ENCODE measurements at regions not wholly inside any gene's neighbourhood (a gene's known extent, or its start where the extent isn't known, plus 50 kb on each side); places are given as distances from the start of the nearest gene placed in this dataset.
A peak's percentile ranks its signal among the peaks of the same experiment; 100 is the strongest.

- no peak for DNase-seq
Measured at GRCh38 chr12:24554612-24555295, 394.1 kb downstream of the BCAT1 start.

GRCh38 chr12:24553259-24553658 is 395.6 kb downstream of the BCAT1 start:
- DNase-seq: no peak

GRCh38 chr12:24551163-24551786 is 397.6 kb downstream of the BCAT1 start:
- peak; percentile 26 for DNase-seq

- no peak for DNase-seq
Measured at GRCh38 chr12:24550609-24551008, 398.3 kb downstream of the BCAT1 start.

- DNase-seq: no peak
Measured at GRCh38 chr12:24546661-24547060, 402.2 kb downstream of the BCAT1 start.

GRCh38 chr12:24546084-24546483 is 402.8 kb downstream of the BCAT1 start:
- DNase-seq: no peak

- no peak for DNase-seq
Measured at GRCh38 chr12:24544368-24544767, 404.5 kb downstream of the BCAT1 start.

- DNase-seq: no peak
Measured at GRCh38 chr12:24541193-24541871, 407.6 kb downstream of the BCAT1 start.

GRCh38 chr12:24539646-24540045 is 409.3 kb downstream of the BCAT1 start:
- no peak for DNase-seq

GRCh38 chr12:24537083-24537860 is 411.6 kb downstream of the BCAT1 start:
- no peak for DNase-seq

- no peak for DNase-seq
Measured at GRCh38 chr12:24535334-24536069, 413.4 kb downstream of the BCAT1 start.

- DNase-seq: no peak
Measured at GRCh38 chr12:24534622-24535021, 414.3 kb downstream of the BCAT1 start.

GRCh38 chr12:24533716-24534352 is 415.1 kb downstream of the BCAT1 start:
- DNase-seq: no peak

- no peak for DNase-seq
Measured at GRCh38 chr12:24530689-24531088, 418.2 kb downstream of the BCAT1 start.

- DNase-seq: no peak
Measured at GRCh38 chr12:24527102-24527501, 421.8 kb downstream of the BCAT1 start.

GRCh38 chr12:24522736-24523135 is 426.2 kb downstream of the BCAT1 start:
- no peak for DNase-seq

- no peak for DNase-seq
Measured at GRCh38 chr12:24519759-24520158, 429.1 kb downstream of the BCAT1 start.

- DNase-seq: no peak
Measured at GRCh38 chr12:24517000-24517399, 431.9 kb downstream of the BCAT1 start.

- no peak for DNase-seq
Measured at GRCh38 chr12:24510581-24511125, 438.2 kb downstream of the BCAT1 start.

GRCh38 chr12:24507827-24508226 is 441.1 kb downstream of the BCAT1 start:
- no peak for DNase-seq

GRCh38 chr12:24505366-24506015 is 443.4 kb downstream of the BCAT1 start:
- no peak for DNase-seq
